Daoy (cell line): ENCODE measurements at regions not wholly inside any gene's neighbourhood (a gene's known extent, or its start where the extent isn't known, plus 50 kb on each side); places are given as distances from the start of the nearest gene placed in this dataset.
"Not testable (repeated sequence)": the region's sequence is repeated elsewhere in the genome, so short reads cannot be mapped to it uniquely, and the experiment has no call there.

ENCODE experiments used
- DNase-seq: peaks from one replicate; pipeline ENCODE4 v3.0.0-alpha.2; 2015; ENCODE audit warnings: low read depth

GRCh38 chr7:12827920-12828319 is 140.5 kb downstream of the ARL4A start:
- DNase-seq = peak; percentile 6

GRCh38 chr7:12831024-12831423 is 143.6 kb downstream of the ARL4A start:
- no peak for DNase-seq

DNA sequence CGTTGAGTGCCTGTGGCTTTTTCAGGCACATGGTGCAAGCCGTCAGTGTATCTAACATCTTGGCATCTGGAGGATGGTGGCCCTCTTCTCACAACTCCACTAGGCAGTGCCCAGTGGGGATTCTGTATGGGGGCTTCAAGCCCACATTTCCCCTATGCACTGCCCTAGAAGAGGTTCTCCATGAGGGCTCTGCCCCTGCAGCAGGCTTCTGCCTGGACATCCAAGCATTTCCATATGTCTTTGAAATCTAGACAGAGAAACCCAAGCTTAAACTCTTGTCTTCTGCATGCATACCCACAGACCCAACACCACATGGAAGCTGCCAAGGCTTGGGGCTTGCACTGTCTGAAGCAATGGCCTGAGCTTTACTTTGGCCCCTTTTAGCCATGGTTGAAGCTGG is 146.4 kb downstream of the ARL4A start:
- no peak for DNase-seq

DNA sequence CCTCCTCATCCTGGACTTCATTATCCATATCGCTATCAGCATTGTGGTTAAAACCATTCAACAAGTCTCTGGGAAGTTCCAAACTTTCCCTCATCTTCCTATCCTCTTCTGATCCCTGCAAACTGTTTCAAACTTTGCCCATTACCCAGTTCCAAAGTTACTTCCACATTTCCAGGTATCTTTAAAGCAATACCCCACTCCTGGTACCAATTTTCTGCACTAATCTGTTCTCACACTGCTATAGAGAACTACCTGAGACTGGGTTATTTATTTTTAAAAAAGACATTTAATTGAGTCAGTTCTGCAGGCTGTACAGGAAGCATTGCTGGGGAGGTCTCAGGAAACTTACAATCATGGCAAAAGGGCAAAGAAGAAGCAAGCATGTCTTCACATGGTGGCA is 147.3 kb downstream of the ARL4A start:
- DNase-seq = no peak

- DNase-seq = peak; percentile 13
These were observed 152.2 kb downstream of the ARL4A start for GRCh38 chr7:12839508-12840153.

- not testable (repeated sequence) for DNase-seq
These were observed 157.3 kb downstream of the ARL4A start for GRCh38 chr7:12844732-12845131.

DNA sequence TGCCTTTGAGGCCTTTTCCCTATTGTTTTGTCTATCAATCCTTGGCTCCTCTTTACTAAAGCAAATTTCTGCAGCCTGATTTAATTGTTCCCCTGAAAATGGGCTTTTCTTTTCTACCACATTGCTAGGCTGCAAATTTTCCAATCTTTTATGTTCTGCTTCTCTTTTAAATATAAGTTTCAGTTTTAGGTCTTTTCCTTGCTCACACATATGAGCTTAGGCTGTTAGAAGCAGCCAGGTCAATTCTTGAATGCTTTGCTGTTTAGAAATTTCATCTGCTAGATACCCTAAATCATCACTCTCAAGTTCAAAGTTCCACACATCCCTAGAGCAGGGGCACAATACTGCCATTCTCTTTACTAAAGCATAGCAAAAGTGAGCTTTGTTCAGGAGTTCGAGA is 159.6 kb downstream of the ARL4A start:
- DNase-seq = no peak

- DNase-seq = no peak
These were observed 163.7 kb downstream of the ARL4A start for GRCh38 chr7:12851142-12851541.

GRCh38 chr7:12851841-12852240 is 164.4 kb downstream of the ARL4A start:
- no peak for DNase-seq

DNA sequence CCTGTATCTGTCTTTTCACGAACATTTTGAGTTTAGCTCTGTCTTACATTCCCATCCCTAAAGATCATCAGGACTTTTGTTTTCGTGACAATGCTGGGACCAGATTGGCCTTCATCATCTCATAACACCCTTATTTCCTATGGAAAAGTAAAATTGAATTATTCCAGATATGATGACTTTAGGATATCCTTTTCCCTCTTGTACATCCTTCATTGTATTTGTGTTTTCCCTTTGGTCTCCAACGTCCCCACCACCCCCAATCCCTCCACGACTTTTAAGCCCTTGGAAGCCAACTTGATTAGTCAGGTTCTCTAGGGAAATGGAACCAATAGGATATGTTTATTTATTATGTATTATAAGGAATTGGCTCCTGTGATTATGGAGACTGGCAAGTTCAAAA is 167.6 kb downstream of the ARL4A start:
- DNase-seq = no peak

- DNase-seq = no peak
These were observed 172.3 kb downstream of the ARL4A start for GRCh38 chr7:12859761-12860160.

DNA sequence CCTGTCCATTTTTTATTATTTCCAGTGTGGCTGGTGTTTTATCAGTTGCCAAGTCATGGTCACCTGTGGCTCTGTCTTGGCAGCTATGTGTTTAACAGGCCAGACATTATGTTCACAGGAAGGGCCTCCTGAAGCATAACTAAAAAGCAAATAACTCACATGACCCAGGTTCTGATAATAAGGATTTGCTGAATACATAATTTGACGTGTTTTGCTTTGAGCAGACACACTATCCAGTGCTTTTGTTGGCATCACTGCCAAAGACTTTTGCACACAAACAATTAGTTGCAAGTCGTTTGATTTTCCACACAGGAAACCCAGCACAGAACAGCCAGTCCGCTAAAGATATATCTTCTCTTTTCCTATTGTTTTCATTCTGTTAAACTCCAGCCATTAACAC is 173.6 kb downstream of the ARL4A start:
- no peak for DNase-seq

- no peak for DNase-seq
These were observed 174.7 kb downstream of the ARL4A start for GRCh38 chr7:12862146-12862545.

DNA sequence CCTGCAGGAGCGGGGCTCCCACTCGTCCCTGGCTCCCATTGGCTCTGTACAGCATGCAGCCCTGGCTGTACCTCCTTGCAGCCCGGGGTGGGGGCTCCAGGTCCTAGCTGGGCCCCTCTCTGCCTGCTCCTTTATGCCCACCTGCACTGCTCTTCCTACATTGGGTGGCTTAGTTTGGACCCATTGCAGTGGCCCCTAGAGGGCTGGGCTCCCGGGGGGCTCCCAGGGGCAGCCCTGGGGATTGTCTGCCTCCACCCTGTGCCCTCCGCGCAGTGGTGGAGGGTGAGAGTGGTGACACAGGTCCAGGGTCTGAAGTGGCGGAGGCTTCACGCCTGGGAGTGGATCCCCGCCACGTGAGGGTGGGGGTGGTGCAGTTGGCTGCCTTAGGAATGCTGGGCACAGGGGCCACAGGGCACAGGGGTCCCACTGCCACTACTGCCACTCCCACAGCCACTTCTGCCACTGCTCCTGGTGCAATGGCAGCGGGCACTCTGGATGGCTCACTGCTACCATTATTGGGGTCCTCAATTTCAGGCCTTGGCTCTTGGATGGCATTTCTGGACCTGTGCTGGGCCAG is 177.1 kb downstream of the ARL4A start:
- DNase-seq = no peak

DNA sequence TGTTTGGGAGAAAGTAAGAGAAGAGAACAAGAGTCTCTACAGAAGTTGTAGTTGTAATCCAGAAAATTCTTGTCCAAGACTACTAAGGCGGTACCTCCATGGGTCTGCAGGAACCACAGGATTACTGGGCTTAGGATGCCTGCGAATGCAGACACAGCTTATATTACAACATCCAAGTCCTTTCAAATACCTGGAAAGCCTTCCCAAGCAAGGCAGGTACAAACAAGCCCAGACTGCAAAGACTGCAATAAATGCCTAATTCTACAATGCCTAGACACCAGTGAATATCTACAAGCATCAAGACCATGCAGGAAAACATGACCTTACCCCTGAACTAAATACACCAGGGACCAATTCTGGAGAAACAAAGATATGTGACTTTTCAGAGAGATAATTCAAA is 178.2 kb downstream of the ARL4A start:
- no peak for DNase-seq

GRCh38 chr7:12866207-12866606 is 178.8 kb downstream of the ARL4A start:
- no peak for DNase-seq

DNA sequence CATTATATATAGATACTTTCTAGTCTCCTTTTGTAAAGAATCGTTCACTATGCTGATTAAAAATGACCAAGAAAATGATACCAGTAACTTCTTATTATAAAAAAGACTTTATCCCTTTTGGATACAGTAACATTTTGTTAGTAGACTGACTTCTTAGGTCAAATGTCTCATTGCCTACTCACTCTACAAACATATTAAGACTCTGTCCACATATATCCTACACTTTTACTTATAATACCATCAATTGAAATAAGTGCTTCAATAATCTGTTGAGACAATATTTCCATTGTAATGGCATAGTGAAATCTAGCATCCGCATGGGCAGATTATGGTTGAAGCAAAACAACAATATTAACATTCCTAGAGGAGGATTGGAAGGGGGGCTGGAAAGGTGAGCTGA is 180.6 kb downstream of the ARL4A start:
- DNase-seq = no peak

- DNase-seq = no peak
These were observed 182.8 kb downstream of the ARL4A start for GRCh38 chr7:12870219-12870618.

- no peak for DNase-seq
These were observed 185.1 kb downstream of the ARL4A start for GRCh38 chr7:12872487-12872886.

DNA sequence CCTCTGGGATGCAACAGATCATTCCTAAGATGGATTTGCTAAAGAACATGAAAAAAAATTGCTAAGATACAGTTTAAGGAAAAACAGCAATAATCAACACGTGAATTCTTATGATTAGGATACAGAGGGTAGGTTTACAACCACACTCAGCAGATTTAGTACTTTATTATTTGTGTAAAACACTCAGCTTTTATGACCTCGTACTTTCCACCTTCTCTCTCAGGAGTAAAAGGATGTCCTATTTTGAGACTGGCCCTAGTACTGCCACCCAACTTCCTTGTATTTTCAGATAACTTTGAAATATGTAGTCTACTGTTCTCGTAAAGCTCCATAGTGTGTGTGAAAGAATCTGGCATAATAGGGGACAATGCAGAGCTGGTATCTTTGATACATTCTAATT is 186.1 kb downstream of the ARL4A start:
- no peak for DNase-seq

GRCh38 chr7:12879139-12879538 is 191.7 kb downstream of the ARL4A start:
- DNase-seq = no peak

GRCh38 chr7:12881712-12882111 is 194.3 kb downstream of the ARL4A start:
- no peak for DNase-seq

- no peak for DNase-seq
These were observed 195.3 kb downstream of the ARL4A start for GRCh38 chr7:12882710-12883109.

- no peak for DNase-seq
These were observed 196.6 kb downstream of the ARL4A start for GRCh38 chr7:12884033-12884432.
